GM13977 (cell line): ENCODE measurements at regions not wholly inside any gene's neighbourhood (a gene's known extent, or its start where the extent isn't known, plus 50 kb on each side); places are given as distances from the start of the nearest gene placed in this dataset.

ENCODE experiments used
- DNase-seq: peaks from one replicate; pipeline ENCODE4 v3.0.0; 2012; ENCODE audit warnings: low spot score
- CTCF ChIP-seq: IDR thresholded peaks from 2 replicates; pipeline ENCODE4 v1.5.1; 2012; ENCODE audit warnings: mild to moderate bottlenecking, control low read depth; ENCODE audit not compliant: insufficient read depth; ENCODE audit errors: extremely low read depth, missing control alignments
- in situ Hi-C: fragments of 300-500 bp; cut with MboI; formaldehyde crosslinking; loops from one replicate; pipeline ENCODE4 v1.12.0; 2022; ENCODE audit warnings: low sequenced_read_pairs, low pct_unique_long_range_greater_than_20kb, mixed read lengths, inconsistent platforms; ENCODE audit not compliant: unreplicated experiment

DNA sequence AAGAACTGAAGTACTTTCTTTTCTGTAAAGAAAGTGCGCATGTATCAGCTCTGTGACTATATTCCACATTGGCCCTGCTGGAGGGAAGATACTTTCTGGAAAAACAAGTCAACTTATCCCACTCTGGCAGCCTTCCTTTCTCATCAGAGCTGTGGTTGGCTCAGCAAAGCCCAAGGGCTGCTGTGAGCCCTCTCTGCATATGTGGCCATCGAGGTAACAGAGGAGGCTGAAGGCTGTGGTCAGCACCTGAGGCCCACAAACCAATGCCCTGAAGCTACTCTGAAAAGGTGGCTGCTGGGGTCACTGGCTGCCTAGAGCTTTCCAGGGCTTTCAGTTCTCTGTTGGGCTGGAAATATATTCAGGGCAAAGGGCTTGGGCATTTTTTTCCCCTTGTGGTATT lies 70.8 kb upstream of the IGF1 start:
- DNase-seq: no peak
- in situ Hi-C loops: no loop called here
- TF ChIP-seq CTCF: no peak

- in situ Hi-C loops: no loop called here
- no peak for DNase-seq
- TF ChIP-seq CTCF: no peak
Observed at GRCh38 chr12:102549691-102550090, 69.3 kb upstream of the IGF1 start.

- TF ChIP-seq CTCF: no peak
- in situ Hi-C loops: no loop called here
- DNase-seq: no peak
Observed at GRCh38 chr12:102548543-102548942, 68.2 kb upstream of the IGF1 start.

- in situ Hi-C loops: no loop called here
Observed at GRCh38 chr12:102543494-102544485, 63.4 kb upstream of the IGF1 start.

DNA sequence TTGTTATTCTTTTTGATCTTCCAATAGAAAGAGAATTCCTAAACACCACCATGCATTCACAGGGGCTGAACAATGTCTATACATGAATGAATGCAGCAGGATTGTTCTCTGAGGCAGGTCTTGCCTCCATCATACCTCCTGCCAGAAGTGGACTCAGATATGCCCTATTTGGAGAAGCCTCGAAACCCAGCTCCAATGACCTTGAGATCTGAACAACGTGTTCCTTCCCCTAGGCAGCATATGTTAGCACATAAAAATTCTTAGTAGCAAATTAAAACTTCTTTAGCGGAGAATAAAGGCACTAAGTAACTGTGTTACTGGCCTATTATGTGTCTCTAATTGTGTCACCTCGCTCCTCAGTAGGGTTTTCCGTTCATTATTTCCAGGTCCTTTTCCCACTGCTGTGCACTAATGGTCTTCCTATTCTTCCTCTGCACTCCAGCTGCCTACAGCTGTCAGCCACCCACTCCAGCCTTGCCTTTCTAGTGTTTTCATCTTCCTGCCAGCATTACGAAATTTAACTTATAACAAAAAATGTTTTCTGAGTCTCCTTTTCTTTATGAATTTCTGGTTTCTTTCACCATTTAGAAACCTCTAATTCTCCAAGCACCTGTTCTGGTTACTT lies 62.6 kb upstream of the IGF1 start:
- in situ Hi-C loops: no loop called here
- no peak for TF ChIP-seq CTCF
- DNase-seq: no peak

More at GRCh38 chr12:102543494-102544485, 63.4 kb upstream of the IGF1 start:
- peak; percentile 42 for TF ChIP-seq CTCF
- DNase-seq: no peak

DNA sequence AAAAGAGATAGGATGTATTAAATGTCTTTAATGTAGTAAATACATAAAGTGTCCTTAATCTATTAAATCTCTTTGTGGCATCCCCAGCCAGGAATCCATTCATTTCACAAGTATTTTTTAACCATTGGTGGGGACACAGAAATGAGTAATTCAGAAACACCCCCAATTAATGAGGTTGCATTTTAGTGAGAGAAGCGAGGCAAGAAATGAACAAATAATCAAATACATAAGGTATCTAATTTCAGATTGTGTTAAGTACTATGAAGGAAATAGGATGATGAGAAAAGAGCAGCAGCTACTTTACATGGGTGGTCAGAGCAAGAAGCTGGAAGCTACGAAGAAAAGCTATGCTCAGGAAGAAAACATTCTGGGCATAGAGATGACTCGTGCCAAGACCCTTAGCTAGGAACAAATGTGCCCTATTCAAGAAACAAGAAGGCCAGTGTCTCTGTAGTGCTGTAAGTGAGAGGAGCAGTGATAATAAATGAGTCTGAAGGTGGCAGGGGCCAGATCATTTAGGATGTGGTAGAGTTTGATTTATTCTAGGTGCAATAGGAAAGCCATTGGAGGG lies 60.5 kb upstream of the IGF1 start:
- in situ Hi-C loops: no loop called here
- TF ChIP-seq CTCF: no peak
- no peak for DNase-seq
